T47D (cell line): ENCODE measurements at regions not wholly inside any gene's neighbourhood (a gene's known extent, or its start where the extent isn't known, plus 50 kb on each side); places are given as distances from the start of the nearest gene placed in this dataset.

ENCODE experiments used
- DNase-seq, 2 experiments: peaks; one replicate each; pipeline versions ENCODE4 v3.0.0 to v3.0.0-alpha.2; 2011 to 2012; ENCODE audit warnings: low read depth in 1 of 2, low spot score in 1 of 2
- JUND ChIP-seq: IDR thresholded peaks from 2 replicates; pipeline ENCODE4 v1.6.1; 2012; ENCODE audit warnings: low read depth
- in situ Hi-C: cut with HindIII; loops from 2 replicates; pipeline ENCODE4 v1.10.0; 2016; ENCODE audit warnings: low sequenced_read_pairs, low pct_unique_long_range_greater_than_20kb

GRCh38 chr4:136113921-136114320, 1418.4 kb downstream of the PCDH18 start:
- TF ChIP-seq JUND = no peak
- in situ Hi-C loops = no loop called here

GRCh38 chr4:136112116-136112515, 1420.2 kb downstream of the PCDH18 start:
- in situ Hi-C loops = no loop called here
- no peak for DNase-seq
- TF ChIP-seq JUND = no peak

More at GRCh38 chr4:136113921-136114320, 1418.4 kb downstream of the PCDH18 start:
- no peak for DNase-seq

DNA sequence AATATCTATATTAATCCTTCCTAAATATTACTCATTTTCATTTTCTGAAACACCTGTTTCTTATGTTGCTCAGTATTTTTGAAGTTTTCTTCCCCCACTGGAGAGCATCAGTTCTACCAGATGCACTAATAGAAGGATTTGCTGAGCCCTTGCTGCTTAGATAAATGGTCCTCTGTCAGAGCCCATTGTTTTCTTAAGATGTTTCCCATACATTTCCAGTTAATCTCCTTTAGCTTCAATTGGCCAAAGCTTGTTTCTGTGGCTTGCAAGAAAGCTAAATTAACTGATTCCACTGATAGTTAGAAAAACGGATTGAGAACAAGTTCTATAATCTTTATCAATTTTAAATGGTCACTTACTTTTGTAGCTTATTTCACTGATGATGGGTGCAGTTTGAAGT, 1425.5 kb downstream of the PCDH18 start:
- DNase-seq = no peak
- in situ Hi-C loops = no loop called here
- TF ChIP-seq JUND = no peak

GRCh38 chr4:136103616-136104015, 1428.7 kb downstream of the PCDH18 start:
- no peak for TF ChIP-seq JUND
- in situ Hi-C loops = no loop called here
- DNase-seq = no peak

DNA sequence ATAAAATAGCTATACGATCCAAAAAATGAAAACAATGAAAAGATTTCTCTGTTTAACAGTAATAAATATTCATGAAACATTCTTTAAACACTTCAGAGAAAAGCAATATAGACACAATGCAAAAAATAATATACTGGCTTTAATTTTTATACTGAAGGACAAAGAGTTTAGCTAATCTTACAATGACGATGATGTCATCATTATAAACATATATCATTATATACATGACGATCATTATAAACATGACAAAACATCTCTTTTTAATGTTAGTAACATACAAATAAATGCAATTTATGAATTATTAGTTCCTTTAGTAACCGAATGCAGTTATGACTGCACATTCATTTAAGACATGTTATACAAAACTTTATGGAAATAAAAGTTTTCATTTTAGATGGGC, 1434.6 kb downstream of the PCDH18 start:
- no peak for DNase-seq
- in situ Hi-C loops = no loop called here
- TF ChIP-seq JUND = no peak

DNA sequence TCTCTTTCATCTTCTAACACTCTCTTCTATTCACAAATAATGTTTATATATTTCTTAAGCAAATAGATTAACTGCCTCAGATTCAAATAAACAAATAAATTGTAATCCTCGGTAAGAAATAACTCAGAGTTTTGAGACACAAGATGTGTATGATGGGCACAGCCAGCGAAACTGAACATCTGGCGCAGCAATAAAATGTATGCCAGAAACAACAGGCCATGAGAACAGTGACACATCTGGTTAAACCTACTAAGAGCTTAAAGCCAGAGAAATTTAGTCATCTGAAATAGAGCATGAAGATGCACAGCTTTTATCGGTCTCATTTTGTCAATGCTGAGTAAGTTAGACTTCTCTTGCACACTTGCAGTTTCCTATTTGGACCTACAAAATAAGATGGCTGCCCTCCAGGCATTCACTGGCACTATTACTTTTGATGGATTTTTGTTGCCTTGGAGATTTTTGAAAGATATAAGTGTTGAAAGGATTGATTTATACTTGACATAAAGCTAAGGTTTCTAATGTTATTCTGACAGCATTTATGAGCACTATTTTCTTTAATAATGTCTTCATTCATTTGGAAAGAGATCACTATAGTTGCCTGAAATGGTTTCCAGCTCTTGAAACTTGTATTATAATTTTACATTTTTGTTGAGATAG, 1444.0 kb downstream of the PCDH18 start:
- DNase-seq = no peak
- no peak for TF ChIP-seq JUND
- in situ Hi-C loops = no loop called here

DNA sequence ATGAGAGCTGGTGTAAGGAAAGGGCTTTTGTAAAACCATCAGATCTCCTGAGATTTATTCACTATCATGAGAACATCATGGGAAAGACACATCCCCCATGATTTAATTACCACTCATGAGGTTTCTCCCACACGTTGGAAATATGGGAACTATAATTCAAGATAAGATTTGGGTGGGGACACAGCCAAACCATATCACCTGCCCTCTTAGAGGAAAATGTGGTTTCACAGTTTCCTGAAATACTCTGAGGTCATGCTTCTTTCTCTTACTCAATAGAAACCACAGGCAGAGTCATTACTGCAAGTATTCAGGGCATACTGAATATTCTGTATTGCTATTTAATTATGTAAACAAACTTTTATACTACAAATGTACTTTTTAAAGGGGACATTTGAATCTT, 1453.3 kb downstream of the PCDH18 start:
- no peak for TF ChIP-seq JUND
- in situ Hi-C loops = no loop called here
- DNase-seq = no peak

DNA sequence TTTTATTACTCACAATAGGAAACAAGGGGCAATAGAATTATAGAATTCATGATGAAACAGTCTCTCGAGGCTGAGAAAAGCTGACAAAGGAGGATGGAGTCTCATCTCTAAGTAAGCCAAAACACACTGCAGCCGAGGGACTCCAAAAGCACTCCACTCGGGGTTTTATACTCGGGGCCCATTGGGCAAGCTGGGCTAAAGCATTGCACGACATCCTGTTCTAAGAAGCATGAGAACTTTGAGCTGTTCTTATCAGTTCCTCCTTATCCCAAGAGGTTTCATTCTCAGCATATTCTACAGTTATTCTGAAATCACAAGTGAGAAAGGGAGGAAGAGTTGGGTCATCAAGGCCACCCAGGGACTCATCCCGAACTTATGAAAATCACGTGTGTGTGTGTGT, 1475.5 kb downstream of the PCDH18 start:
- no peak for TF ChIP-seq JUND
- DNase-seq = no peak
- in situ Hi-C loops = no loop called here

DNA sequence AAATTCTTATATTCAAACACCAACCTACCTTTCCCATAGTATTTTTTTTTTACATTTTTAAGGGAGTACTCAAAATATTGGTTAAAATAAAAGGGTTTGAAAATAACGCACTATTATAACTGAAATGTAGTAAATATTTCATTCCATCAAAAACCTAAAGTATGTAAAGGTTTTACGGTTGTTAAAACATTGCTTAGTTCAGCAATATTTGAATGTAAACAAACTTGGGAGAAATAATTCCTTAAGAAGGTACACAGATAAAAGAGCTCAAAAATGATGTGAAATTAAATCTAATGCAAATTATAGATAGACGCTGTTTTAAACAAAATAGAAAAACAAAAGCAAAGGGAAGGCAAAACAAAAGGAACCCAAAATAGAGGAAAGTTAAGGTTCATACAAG, 1476.9 kb downstream of the PCDH18 start:
- DNase-seq = no peak
- in situ Hi-C loops = no loop called here
- TF ChIP-seq JUND = no peak

- DNase-seq = no peak
- in situ Hi-C loops = no loop called here
- TF ChIP-seq JUND = no peak
These were observed 1495.5 kb downstream of the PCDH18 start for GRCh38 chr4:136036744-136037143.

DNA sequence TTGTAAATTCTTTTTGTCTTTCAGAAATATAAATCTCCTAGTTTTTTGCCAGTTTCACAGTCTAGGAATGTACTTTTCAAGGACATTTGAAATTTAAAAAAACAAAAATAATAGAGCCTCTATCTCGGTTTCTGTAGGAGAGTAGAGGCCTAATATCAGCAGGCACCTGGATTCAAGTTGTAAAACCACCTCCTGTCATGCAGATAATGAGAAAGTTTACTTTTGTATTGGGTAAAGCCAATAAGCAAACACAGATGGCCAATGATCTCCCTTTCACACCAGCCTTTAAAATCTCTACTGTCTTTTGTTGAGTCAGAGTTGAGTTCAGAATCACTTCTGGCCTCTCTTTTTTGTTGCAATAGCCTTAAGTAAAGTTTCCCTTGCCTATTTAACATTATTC, 1499.9 kb downstream of the PCDH18 start:
- DNase-seq = no peak
- in situ Hi-C loops = no loop called here
- no peak for TF ChIP-seq JUND

GRCh38 chr4:136025540-136025939, 1506.8 kb downstream of the PCDH18 start:
- no peak for TF ChIP-seq JUND
- DNase-seq = peak in 1 of 2 experiments; percentile 31
- in situ Hi-C loops = no loop called here

- TF ChIP-seq JUND = no peak
- DNase-seq = no peak
- in situ Hi-C loops = no loop called here
These were observed 1514.7 kb downstream of the PCDH18 start for GRCh38 chr4:136017556-136017955.

- no peak for DNase-seq
- in situ Hi-C loops = no loop called here
- no peak for TF ChIP-seq JUND
These were observed 1520.1 kb downstream of the PCDH18 start for GRCh38 chr4:136012220-136012619.
